ENCODE measurements at regions not wholly inside any gene's neighbourhood (a gene's known extent, or its start where the extent isn't known, plus 50 kb on each side); places are given as distances from the start of the nearest gene placed in this dataset.

DNA sequence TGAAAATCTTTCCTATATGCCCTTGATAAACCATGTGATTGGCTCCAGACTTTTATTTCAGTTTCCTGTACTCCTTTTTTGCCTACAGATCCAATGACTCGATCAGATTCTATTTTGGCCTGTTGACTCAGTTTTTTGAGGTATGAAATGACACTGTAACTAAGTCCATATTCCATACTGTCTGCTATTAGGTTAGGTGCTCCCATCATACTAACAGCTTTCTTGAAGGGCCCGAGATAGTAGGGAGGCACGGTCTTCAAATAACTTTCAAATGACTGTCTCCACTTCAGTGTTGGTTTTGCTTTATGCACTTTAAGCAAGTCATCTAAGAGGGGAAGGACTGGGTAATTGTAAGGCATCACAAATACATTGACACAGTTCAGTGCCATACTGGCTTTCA is 295.4 kb upstream of the DAB2 start:
- CTCF ChIA-PET: interaction anchor here (1.4 kb wide), 1 partner anchor 1015 kb away, joined by 4 read pairs; no protein-coding TSS in a partner anchor
- Histone ChIP-seq H3K9me3 (ENCODE audit: control extremely low read depth in 1 of 5, control insufficient read depth in 4 of 5, insufficient read depth in 2 of 5, low read depth in 1 of 5, low read length in 4 of 5) (no peaks in the 10 kb centered on the region), H3K4me3 (ENCODE audit: control insufficient read depth in 1 of 7, extremely low read depth in 1 of 7, insufficient read depth in 4 of 7, low read depth in 2 of 7, low read length in 6 of 7) (no peak overlapping the region), H3K4me1 (ENCODE audit: control extremely low read depth in 1 of 4, control insufficient read depth in 4 of 4, insufficient read depth in 4 of 4, low read length in 3 of 4) (no peaks in the 10 kb centered on the region), H3K27me3 (replicated peaks in 2 of 5; ENCODE audit: control insufficient read depth in 4 of 5, insufficient read depth in 5 of 5, low read length in 4 of 5) (no peaks in the 10 kb centered on the region), H3K27ac (ENCODE audit: insufficient read depth in 1 of 2, low read depth in 1 of 2, low read length in 2 of 2, poor library complexity in 1 of 2, severe bottlenecking in 2 of 2) (no peak overlapping the region), H3K36me3 (ENCODE audit: control insufficient read depth in 4 of 4, insufficient read depth in 4 of 4, low read length in 3 of 4) (no peaks in the 10 kb centered on the region)
- WGBS (ENCODE audit: insufficient coverage): no CpG with 5 or more reads among the region's 3 CpGs
- POLR2A ChIA-PET: no interaction called here
- DNase-seq: no peak

DNA sequence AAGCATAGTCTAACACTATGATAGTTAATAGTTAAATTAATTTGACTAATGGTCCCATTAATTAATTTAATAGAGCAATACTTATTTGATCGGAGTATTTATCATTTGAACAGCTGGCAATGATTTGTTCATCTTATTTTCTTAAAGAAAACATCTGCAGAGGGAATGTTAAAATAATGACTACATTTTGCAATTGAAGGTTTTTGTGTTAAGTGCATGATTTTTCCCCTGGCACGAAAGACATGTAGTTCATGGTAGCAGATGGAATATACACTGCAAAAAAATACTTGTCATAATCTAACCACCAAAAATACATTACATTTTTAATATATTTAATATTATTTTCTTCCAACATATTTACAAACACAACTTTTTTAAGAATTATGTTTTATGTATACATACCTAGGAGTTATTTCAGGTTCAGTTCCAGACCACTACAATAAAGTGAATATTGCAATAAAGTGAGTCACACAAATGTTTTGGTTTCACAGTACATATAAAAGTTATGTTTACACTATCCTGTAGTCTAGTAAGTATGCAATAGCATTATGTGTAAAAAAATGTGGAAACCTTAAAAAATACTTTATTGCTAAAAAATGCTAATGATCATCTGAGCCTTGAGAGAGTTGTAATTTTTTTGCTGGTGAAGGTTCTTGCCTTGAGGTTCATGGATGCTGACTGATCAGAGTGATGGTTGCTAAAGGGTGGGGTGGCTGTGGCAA is 292.6 kb upstream of the DAB2 start:
- Histone ChIP-seq H3K9me3 (ENCODE audit: control extremely low read depth in 1 of 5, control insufficient read depth in 4 of 5, insufficient read depth in 2 of 5, low read depth in 1 of 5, low read length in 4 of 5) (no peaks in the 10 kb centered on the region), H3K36me3 (ENCODE audit: control insufficient read depth in 4 of 4, insufficient read depth in 4 of 4, low read length in 3 of 4) (no peaks in the 10 kb centered on the region), H3K4me1 (ENCODE audit: control extremely low read depth in 1 of 4, control insufficient read depth in 4 of 4, insufficient read depth in 4 of 4, low read length in 3 of 4) (no peaks in the 10 kb centered on the region), H3K27ac (ENCODE audit: insufficient read depth in 1 of 2, low read depth in 1 of 2, low read length in 2 of 2, poor library complexity in 1 of 2, severe bottlenecking in 2 of 2) (no peak overlapping the region), H3K27me3 (replicated peaks in 2 of 5; ENCODE audit: control insufficient read depth in 4 of 5, insufficient read depth in 5 of 5, low read length in 4 of 5) (no peaks in the 10 kb centered on the region), H3K4me3 (ENCODE audit: control insufficient read depth in 1 of 7, extremely low read depth in 1 of 7, insufficient read depth in 4 of 7, low read depth in 2 of 7, low read length in 6 of 7) (no peak overlapping the region)
- no peak for DNase-seq
- POLR2A ChIA-PET: no interaction called here
- 100% methylated on average over 1 of the region's 2 CpGs for WGBS (ENCODE audit: insufficient coverage)
- CTCF ChIA-PET: interaction anchor here (0.7 to 8.3 kb wide), 12 partner anchors 17 to 1090 kb away, joined by 3 to 79 read pairs (median 4); no protein-coding TSS in a partner anchor

DNA sequence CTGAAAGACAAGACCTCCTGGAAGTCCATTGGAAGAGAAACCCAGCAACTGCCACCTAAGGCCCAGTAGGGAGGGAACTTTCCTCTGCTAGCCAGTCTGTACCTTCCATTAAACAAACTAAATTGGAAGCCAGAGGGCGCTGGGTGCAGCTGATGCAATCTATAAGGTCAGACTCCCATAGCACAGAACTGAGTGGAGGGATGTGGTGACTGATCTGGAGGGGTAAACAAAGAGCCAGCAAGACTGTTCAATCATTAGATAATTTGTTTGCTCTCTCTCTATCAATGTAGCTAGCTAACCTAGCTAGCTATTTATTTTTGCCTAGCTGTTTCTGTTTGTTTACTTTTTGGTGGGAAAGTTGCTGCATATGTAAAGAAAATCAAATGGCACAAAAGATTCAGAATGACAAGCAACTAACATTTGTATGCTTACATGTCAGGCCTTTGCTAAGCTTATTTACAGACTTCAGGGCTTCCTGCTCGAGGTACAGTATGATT is 291.8 kb upstream of the DAB2 start:
- 13% methylated on average over 1 of the region's 2 CpGs for WGBS (ENCODE audit: insufficient coverage)
- no peak overlapping the region for H3K4me3 ChIP-seq (ENCODE audit: control insufficient read depth in 1 of 7, extremely low read depth in 1 of 7, insufficient read depth in 4 of 7, low read depth in 2 of 7, low read length in 6 of 7)
- H3K27ac ChIP-seq (ENCODE audit: insufficient read depth in 1 of 2, low read depth in 1 of 2, low read length in 2 of 2, poor library complexity in 1 of 2, severe bottlenecking in 2 of 2): no peak overlapping the region
- ChIA-PET POLR2A (no interaction called here), CTCF (interaction anchor here (0.7 to 8.3 kb wide), 12 partner anchors 17 to 1091 kb away, joined by 3 to 79 read pairs (median 4); no protein-coding TSS in a partner anchor)
- no peaks in the 10 kb centered on the region for H3K36me3 ChIP-seq (ENCODE audit: control insufficient read depth in 4 of 4, insufficient read depth in 4 of 4, low read length in 3 of 4)
- no peaks in the 10 kb centered on the region for H3K4me1 ChIP-seq (ENCODE audit: control extremely low read depth in 1 of 4, control insufficient read depth in 4 of 4, insufficient read depth in 4 of 4, low read length in 3 of 4)
- H3K9me3 ChIP-seq (ENCODE audit: control extremely low read depth in 1 of 5, control insufficient read depth in 4 of 5, insufficient read depth in 2 of 5, low read depth in 1 of 5, low read length in 4 of 5): no peaks in the 10 kb centered on the region
- peak; percentile 44 to 60 (median 58) for DNase-seq
- H3K27me3 ChIP-seq (replicated peaks in 2 of 5; ENCODE audit: control insufficient read depth in 4 of 5, insufficient read depth in 5 of 5, low read length in 4 of 5): no peaks in the 10 kb centered on the region

DNA sequence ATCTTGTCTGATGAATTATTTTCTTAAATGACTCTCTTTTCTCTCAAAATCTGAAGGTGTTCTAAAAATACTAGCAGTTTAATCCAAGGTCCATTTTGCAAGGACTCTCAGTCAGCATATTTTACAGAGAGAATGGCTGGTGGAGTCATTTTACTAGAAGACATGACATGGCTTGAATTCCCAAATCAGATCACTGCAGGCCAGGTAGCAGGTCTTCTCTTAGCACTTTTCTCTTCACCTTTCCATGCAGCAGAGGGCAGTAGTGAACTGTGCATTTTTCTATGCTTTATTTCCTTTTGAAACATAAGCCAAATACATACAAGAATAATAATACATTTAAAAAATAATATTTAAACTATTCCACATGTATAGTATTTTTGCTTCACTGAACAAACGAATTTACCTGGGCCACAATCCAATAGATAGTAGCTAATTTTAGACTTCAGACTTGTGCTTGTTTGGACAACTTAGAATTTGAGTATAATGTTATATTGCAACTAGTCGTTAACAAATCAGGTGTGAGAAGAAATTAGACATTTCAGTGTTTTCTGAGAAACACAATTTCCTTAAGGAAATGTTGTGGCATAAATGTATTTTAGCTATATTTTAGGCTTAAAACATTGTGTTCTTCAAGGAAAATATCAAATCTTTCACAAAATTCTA is 289.4 kb upstream of the DAB2 start:
- POLR2A ChIA-PET: no interaction called here
- no peaks in the 10 kb centered on the region for H3K36me3 ChIP-seq (ENCODE audit: control insufficient read depth in 4 of 4, insufficient read depth in 4 of 4, low read length in 3 of 4)
- no CpG with 5 or more reads among the region's 2 CpGs for WGBS (ENCODE audit: insufficient coverage)
- no peak overlapping the region for H3K27ac ChIP-seq (ENCODE audit: insufficient read depth in 1 of 2, low read depth in 1 of 2, low read length in 2 of 2, poor library complexity in 1 of 2, severe bottlenecking in 2 of 2)
- no peak overlapping the region for H3K4me3 ChIP-seq (ENCODE audit: control insufficient read depth in 1 of 7, extremely low read depth in 1 of 7, insufficient read depth in 4 of 7, low read depth in 2 of 7, low read length in 6 of 7)
- CTCF ChIA-PET: interaction anchor here (0.7 to 8.3 kb wide), 12 partner anchors 10 to 1192 kb away, joined by 3 to 79 read pairs (median 4); no protein-coding TSS in a partner anchor
- no peaks in the 10 kb centered on the region for H3K27me3 ChIP-seq (replicated peaks in 2 of 5; ENCODE audit: control insufficient read depth in 4 of 5, insufficient read depth in 5 of 5, low read length in 4 of 5)
- DNase-seq: peak; percentile 61 to 79 (median 70)
- no peaks in the 10 kb centered on the region for H3K9me3 ChIP-seq (ENCODE audit: control extremely low read depth in 1 of 5, control insufficient read depth in 4 of 5, insufficient read depth in 2 of 5, low read depth in 1 of 5, low read length in 4 of 5)
- H3K4me1 ChIP-seq (ENCODE audit: control extremely low read depth in 1 of 4, control insufficient read depth in 4 of 4, insufficient read depth in 4 of 4, low read length in 3 of 4): no peaks in the 10 kb centered on the region

DNA sequence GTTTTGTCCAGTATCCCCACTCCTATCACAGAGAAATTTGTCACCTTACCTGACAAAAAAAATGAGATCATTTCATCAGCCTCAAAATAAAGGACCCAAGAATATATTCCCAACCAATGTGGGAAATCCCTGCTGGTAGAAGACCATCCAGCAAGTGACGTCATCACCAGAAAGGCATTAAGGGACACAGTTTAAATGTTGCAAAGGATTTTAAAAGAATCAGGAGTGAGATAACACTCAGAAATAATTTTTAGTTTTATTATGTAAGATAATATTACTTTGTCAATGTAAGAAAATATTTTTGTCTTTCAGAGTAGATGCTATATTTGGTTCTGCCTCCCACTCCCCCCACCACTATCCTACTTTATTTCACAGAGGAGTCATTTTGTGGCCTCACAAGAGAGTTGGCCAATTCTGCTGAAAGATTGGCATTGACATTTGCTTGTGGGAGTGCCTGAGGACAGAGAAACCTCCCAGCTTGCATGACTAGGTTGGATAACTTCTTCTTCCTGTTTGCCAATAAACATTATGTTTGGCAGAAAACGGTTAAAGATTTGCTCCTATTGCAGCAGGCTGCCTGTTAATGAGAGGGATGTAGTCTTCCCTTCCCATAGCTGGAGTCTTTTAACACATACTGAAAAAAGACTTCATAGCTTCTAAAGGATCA is 288.6 kb upstream of the DAB2 start:
- ChIA-PET POLR2A (no interaction called here), CTCF (interaction anchor here (0.7 to 8.3 kb wide), 10 partner anchors 11 to 1193 kb away, joined by 3 to 79 read pairs (median 6); no protein-coding TSS in a partner anchor)
- DNase-seq: peak in 2 of 3 donors; percentile 18 to 21
- WGBS (ENCODE audit: insufficient coverage): no CpG with 5 or more reads among the region's 2 CpGs
- Histone ChIP-seq H3K27ac (ENCODE audit: insufficient read depth in 1 of 2, low read depth in 1 of 2, low read length in 2 of 2, poor library complexity in 1 of 2, severe bottlenecking in 2 of 2) (no peak overlapping the region), H3K4me1 (ENCODE audit: control extremely low read depth in 1 of 4, control insufficient read depth in 4 of 4, insufficient read depth in 4 of 4, low read length in 3 of 4) (no peaks in the 10 kb centered on the region), H3K4me3 (ENCODE audit: control insufficient read depth in 1 of 7, extremely low read depth in 1 of 7, insufficient read depth in 4 of 7, low read depth in 2 of 7, low read length in 6 of 7) (no peak overlapping the region), H3K9me3 (ENCODE audit: control extremely low read depth in 1 of 5, control insufficient read depth in 4 of 5, insufficient read depth in 2 of 5, low read depth in 1 of 5, low read length in 4 of 5) (no peaks in the 10 kb centered on the region), H3K36me3 (ENCODE audit: control insufficient read depth in 4 of 4, insufficient read depth in 4 of 4, low read length in 3 of 4) (no peaks in the 10 kb centered on the region), H3K27me3 (replicated peaks in 2 of 5; ENCODE audit: control insufficient read depth in 4 of 5, insufficient read depth in 5 of 5, low read length in 4 of 5) (no peaks in the 10 kb centered on the region)

DNA sequence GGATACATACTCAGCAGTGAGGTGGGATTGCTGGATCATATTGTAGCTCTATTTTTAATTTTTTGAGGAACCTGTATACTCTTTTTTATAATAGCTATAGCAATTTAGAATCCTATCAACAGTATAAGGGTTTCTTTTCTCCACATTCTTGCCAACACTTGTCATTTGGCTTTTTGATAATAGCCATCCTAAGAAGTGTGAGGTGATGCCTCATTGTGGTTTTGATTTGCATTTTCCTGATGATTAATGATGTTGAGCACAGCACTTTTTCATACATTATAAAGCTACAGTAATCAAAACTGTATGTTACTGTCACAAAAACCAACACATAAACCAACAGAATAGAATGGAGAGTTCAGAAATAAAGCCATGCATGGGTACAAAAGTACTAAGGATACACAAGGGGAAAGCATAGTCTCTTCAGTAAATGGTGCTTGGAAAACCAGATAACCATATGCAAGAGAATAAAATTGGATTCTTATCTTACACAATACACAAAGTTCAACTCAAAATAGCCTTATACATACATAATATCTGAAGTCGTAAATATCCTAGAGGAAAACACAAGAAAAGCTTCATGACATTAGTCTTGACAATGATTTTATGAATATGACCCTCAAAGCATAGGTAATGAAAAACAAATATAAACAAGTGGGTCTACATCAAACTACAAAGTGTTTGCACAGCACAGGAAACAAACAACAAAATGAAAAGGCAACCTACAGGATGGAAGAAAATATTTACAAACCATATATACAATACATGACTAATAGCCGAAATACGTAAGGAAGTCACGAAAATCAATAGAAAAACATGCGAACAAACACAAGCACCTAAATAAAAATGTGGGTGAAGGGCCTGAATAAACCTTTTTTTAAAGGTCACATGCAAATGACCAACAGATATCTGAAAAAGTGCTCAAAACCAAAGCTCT is 287.8 kb upstream of the DAB2 start:
- Histone ChIP-seq H3K36me3 (ENCODE audit: control insufficient read depth in 4 of 4, insufficient read depth in 4 of 4, low read length in 3 of 4) (no peaks in the 10 kb centered on the region), H3K9me3 (ENCODE audit: control extremely low read depth in 1 of 5, control insufficient read depth in 4 of 5, insufficient read depth in 2 of 5, low read depth in 1 of 5, low read length in 4 of 5) (no peaks in the 10 kb centered on the region), H3K27me3 (replicated peaks in 2 of 5; ENCODE audit: control insufficient read depth in 4 of 5, insufficient read depth in 5 of 5, low read length in 4 of 5) (no peaks in the 10 kb centered on the region), H3K4me3 (ENCODE audit: control insufficient read depth in 1 of 7, extremely low read depth in 1 of 7, insufficient read depth in 4 of 7, low read depth in 2 of 7, low read length in 6 of 7) (no peak overlapping the region), H3K27ac (ENCODE audit: insufficient read depth in 1 of 2, low read depth in 1 of 2, low read length in 2 of 2, poor library complexity in 1 of 2, severe bottlenecking in 2 of 2) (no peak overlapping the region), H3K4me1 (ENCODE audit: control extremely low read depth in 1 of 4, control insufficient read depth in 4 of 4, insufficient read depth in 4 of 4, low read length in 3 of 4) (no peaks in the 10 kb centered on the region)
- DNase-seq: no peak
- 100% methylated on average over 4 of the region's 5 CpGs for WGBS (ENCODE audit: insufficient coverage)
- ChIA-PET POLR2A (no interaction called here), CTCF (interaction anchor here (0.9 to 8.3 kb wide), 3 partner anchors 10 to 1024 kb away, joined by 3 to 79 read pairs (median 24); no protein-coding TSS in a partner anchor)

All from common myeloid progenitor, CD34-positive (primary cell).